Spleen (tissue), 11 donors: ENCODE measurements at regions not wholly inside any gene's neighbourhood (a gene's known extent, or its start where the extent isn't known, plus 50 kb on each side); places are given as distances from the start of the nearest gene placed in this dataset.

ENCODE experiments used
- DNase-seq: peaks from one replicate; pipeline ENCODE4 v3.0.0-alpha.2; 2020
- H3K27ac ChIP-seq, 8 donors: fragments of 200-600 bp; sonication (generic) in 7 of 8; 1 replicate in 4 of 8; 2 replicates in 4 of 8; pipeline versions ENCODE4 v1.5.0 to v1.8.0; 2016 to 2021; ENCODE audit warnings: inconsistent platforms in 4 of 8, mild to moderate bottlenecking in 4 of 8, moderate library complexity in 1 of 8
- H3K27me3 ChIP-seq, 7 donors: fragments of 200-600 bp; sonication (generic) in 6 of 7; replicated peaks in 1 of 7; 1 replicate in 4 of 7; 2 replicates in 3 of 7; pipeline versions ENCODE4 v1.5.0 to v1.8.0; 2016 to 2021; ENCODE audit warnings: inconsistent platforms in 3 of 7, mild to moderate bottlenecking in 1 of 7
- H3K36me3 ChIP-seq, 6 donors: fragments of 200-600 bp; sonication (generic) in 5 of 6; 1 replicate in 4 of 6; 2 replicates in 2 of 6; pipeline versions ENCODE4 v1.5.0 to v1.8.0; 2016 to 2021; ENCODE audit warnings: inconsistent platforms in 2 of 6
- H3K4me1 ChIP-seq, 6 donors: fragments of 200-600 bp; sonication (generic) in 5 of 6; 1 replicate in 3 of 6; 2 replicates in 3 of 6; pipeline versions ENCODE4 v1.5.0 to v1.8.0; 2016 to 2021; ENCODE audit warnings: inconsistent platforms in 3 of 6
- H3K4me3 ChIP-seq, 8 donors: fragments of 200-600 bp; sonication (generic) in 7 of 8; 1 replicate in 4 of 8; 2 replicates in 4 of 8; pipeline versions ENCODE4 v1.5.0 to v1.8.0; 2016 to 2021; ENCODE audit warnings: inconsistent platforms in 4 of 8, mild to moderate bottlenecking in 4 of 8, moderate library complexity in 2 of 8
- H3K9me3 ChIP-seq, 8 donors: fragments of 200-600 bp; sonication (generic) in 7 of 8; 1 replicate in 4 of 8; 2 replicates in 4 of 8; pipeline versions ENCODE4 v1.5.0 to v1.8.0; 2016 to 2021; ENCODE audit warnings: inconsistent platforms in 4 of 8
- POLR2A ChIP-seq, 3 donors: fragments of 450-650 bp; IDR thresholded peaks; one replicate each; pipeline ENCODE4 v1.5.1; 2017; ENCODE audit warnings: antibody characterized with exemption in 3 of 3, mild to moderate bottlenecking in 1 of 3
- POLR2AphosphoS5 ChIP-seq, 3 donors: sonication (generic); formaldehyde crosslinking; IDR thresholded peaks; one replicate each; pipeline ENCODE4 v1.5.1; 2017; ENCODE audit warnings: antibody characterized with exemption in 3 of 3
- WGBS, 5 donors: extraction: QIAGEN DNeasy Blood & Tissue Kit in 3 of 5; methylation state at CpG; one replicate each; pipeline versions ENCODE4 v1.1.5 to v1.1.7; 2013 to 2018; 5-methylcytosine and 5-hydroxymethylcytosine counted together
- intact Hi-C: fragments of 100-400 bp; cut with DNase I; formaldehyde crosslinking; loops from one replicate; pipeline ENCODE4 v1.15.0; 2023; ENCODE audit warnings: low total_unique reads
- TF ChIP-seq, protein P1 (sequence below), 11 experiments: fragments of 200-600 bp in 7 of 11; fragments of 450-650 bp in 4 of 11; sonication (generic) in 4 of 11; IDR thresholded peaks in 8 of 11; conservative IDR thresholded peaks in 3 of 11; 1 replicate in 7 of 11; 2 replicates in 4 of 11; pipeline versions ENCODE4 v1.4.0 to v1.8.0; 2016 to 2021; ENCODE audit warnings: antibody characterized with exemption in 11 of 11, inconsistent platforms in 4 of 11, mild to moderate bottlenecking in 1 of 11
- donor health status: healthy with polysubstance abuse.
- donor health status: DM: no; HTN: no; CAD: no; lungs with moderate emphysema.
- donor health status: DM: no; HTN: no; CAD: no.
- donor health status: Bipolar disorder and iron deficiency.
- donor health status: healthy.
- donor health status: DM: no; HTN: no; CAD: no.
- donor health status: DM: yes; HTN: yes; CAD: no.

DNA sequence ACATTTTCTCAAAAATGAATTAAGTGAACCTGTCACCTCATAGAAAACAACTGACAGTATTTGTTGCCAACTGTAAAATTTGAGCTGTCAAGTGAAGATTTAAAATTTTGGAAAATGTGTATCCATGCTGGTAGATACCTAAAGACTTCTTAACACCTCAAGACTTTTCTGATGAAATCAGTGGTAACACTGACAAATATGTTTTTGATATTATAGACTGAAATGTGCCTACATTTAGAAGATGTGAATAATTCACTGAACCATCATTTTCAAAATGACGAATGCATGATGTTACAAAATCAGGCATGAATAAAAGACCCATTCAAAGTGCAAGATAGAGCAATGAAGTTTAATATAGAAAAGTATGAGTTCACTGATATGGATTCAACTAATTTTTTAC is 51.5 kb upstream of the ASPRV1 start:
- H3K4me3 ChIP-seq, result no peak overlapping the region
- 88 to 96% (median 95%) methylated on average over 1 of the region's 1 CpG for WGBS, 5 donors
- intact Hi-C loops, result no loop called here

DNA sequence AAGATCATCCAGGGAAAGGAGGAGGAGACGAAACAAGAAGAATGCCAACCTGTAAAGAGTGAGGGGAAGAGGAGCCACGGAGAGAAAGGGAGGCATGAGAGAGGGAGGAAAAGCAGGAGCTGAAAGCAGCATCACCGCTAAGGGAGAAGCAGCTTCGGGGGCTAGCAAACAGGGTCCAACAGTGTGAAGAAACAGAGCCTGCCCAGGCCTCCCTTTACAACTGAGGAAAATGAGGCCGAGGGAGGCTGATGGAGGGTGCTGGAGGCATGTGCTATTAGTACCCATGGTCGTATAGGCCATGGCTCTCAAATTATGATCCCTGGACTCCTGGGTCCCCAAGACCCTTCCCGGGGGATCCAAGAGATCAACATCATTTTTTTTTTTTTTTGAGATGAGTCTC is 50.4 kb upstream of the ASPRV1 start:
- no peaks in the 10 kb centered on the region for H3K9me3 ChIP-seq
- 93 to 97% (median 95%) methylated on average over 7 of the region's 7 CpGs for WGBS, 5 donors
- TF ChIP-seq, protein P1, sequence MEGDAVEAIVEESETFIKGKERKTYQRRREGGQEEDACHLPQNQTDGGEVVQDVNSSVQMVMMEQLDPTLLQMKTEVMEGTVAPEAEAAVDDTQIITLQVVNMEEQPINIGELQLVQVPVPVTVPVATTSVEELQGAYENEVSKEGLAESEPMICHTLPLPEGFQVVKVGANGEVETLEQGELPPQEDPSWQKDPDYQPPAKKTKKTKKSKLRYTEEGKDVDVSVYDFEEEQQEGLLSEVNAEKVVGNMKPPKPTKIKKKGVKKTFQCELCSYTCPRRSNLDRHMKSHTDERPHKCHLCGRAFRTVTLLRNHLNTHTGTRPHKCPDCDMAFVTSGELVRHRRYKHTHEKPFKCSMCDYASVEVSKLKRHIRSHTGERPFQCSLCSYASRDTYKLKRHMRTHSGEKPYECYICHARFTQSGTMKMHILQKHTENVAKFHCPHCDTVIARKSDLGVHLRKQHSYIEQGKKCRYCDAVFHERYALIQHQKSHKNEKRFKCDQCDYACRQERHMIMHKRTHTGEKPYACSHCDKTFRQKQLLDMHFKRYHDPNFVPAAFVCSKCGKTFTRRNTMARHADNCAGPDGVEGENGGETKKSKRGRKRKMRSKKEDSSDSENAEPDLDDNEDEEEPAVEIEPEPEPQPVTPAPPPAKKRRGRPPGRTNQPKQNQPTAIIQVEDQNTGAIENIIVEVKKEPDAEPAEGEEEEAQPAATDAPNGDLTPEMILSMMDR (IDR thresholded peaks at IDR 0.05 in 8 of 11, conservative IDR thresholded peaks at IDR 0.05 in 3 of 11), result no peak
- TF ChIP-seq POLR2AphosphoS5 (IDR thresholded peaks at IDR 0.05), result no peak
- no peak for TF ChIP-seq POLR2A (IDR thresholded peaks at IDR 0.05)
- H3K27me3 ChIP-seq, result no peaks in the 10 kb centered on the region
- peaks cover 0 to 41% (median 3%) of the 10 kb centered on the region in 6 donors for H3K36me3 ChIP-seq
- H3K4me1 ChIP-seq, result peaks cover 0 to 20% (median 6%) of the 10 kb centered on the region in 6 donors
- peak overlapping the region in 1 of 8 donors; percentile 51 for H3K27ac ChIP-seq
- H3K4me3 ChIP-seq, result no peak overlapping the region
- intact Hi-C loops, result no loop called here
- DNase-seq, result no peak

More for the DNA sequence above, 51.5 kb upstream of the ASPRV1 start:
- DNase-seq, result no peak
- H3K36me3 ChIP-seq, result peaks cover 0 to 52% (median 3%) of the 10 kb centered on the region in 6 donors
- peaks cover 0 to under 1% (median 0%) of the 10 kb centered on the region in 8 donors for H3K9me3 ChIP-seq
- TF ChIP-seq, protein P1 (IDR thresholded peaks at IDR 0.05 in 8 of 11, conservative IDR thresholded peaks at IDR 0.05 in 3 of 11), result no peak
- TF ChIP-seq POLR2A (IDR thresholded peaks at IDR 0.05) (no peak), POLR2AphosphoS5 (IDR thresholded peaks at IDR 0.05) (no peak)
- H3K27me3 ChIP-seq, result no peaks in the 10 kb centered on the region
- peaks cover 0 to 20% (median 6%) of the 10 kb centered on the region in 6 donors for H3K4me1 ChIP-seq
- no peak overlapping the region for H3K27ac ChIP-seq

GRCh38 chr2:70011335-70011734 is 49.9 kb upstream of the ASPRV1 start:
- H3K9me3 ChIP-seq, result no peaks in the 10 kb centered on the region
- WGBS, 5 donors, result 81 to 88% (median 81%) methylated on average over 4 of the region's 4 CpGs
- H3K36me3 ChIP-seq, result peaks cover 0 to 37% (median 1%) of the 10 kb centered on the region in 6 donors
- no peak for DNase-seq
- H3K4me3 ChIP-seq, result no peak overlapping the region
- no peaks in the 10 kb centered on the region for H3K27me3 ChIP-seq
- TF ChIP-seq POLR2AphosphoS5 (IDR thresholded peaks at IDR 0.05) (no peak), POLR2A (IDR thresholded peaks at IDR 0.05) (no peak)
- TF ChIP-seq, protein P1 (IDR thresholded peaks at IDR 0.05 in 8 of 11, conservative IDR thresholded peaks at IDR 0.05 in 3 of 11), result no peak
- intact Hi-C loops, result no loop called here
- peaks cover 0 to 20% (median 6%) of the 10 kb centered on the region in 6 donors for H3K4me1 ChIP-seq
- H3K27ac ChIP-seq, result peak overlapping the region in 1 of 8 donors; percentile 51
